ENCODE measurements at regions not wholly inside any gene's neighbourhood (a gene's known extent, or its start where the extent isn't known, plus 50 kb on each side); places are given as distances from the start of the nearest gene placed in this dataset.

GRCh38 chrX:86917959-86918358 lies 599.6 kb upstream of the KLHL4 start:
- 52 to 79% (median 60%) methylated on average over 2 of the region's 2 CpGs for WGBS, 4 donors
- TF ChIP-seq CTCF (IDR thresholded peaks at IDR 0.05): no peak
- no peak for TF ChIP-seq POLR2A (IDR thresholded peaks at IDR 0.05)
- intact Hi-C loops (cut with DNase I): no loop called here
- H3K9me3 ChIP-seq: no peaks in the 10 kb centered on the region
- H3K4me3 ChIP-seq: no peak overlapping the region
- DNase-seq (no peak), ATAC-seq (no peak)
- H3K36me3 ChIP-seq: no peaks in the 10 kb centered on the region
- H3K27ac ChIP-seq: no peak overlapping the region
- H3K4me1 ChIP-seq: no peaks in the 10 kb centered on the region
- H3K27me3 ChIP-seq: no peaks in the 10 kb centered on the region

- TF ChIP-seq POLR2A (IDR thresholded peaks at IDR 0.05): no peak
- TF ChIP-seq CTCF (IDR thresholded peaks at IDR 0.05): no peak
- DNase-seq (no peak), ATAC-seq (no peak)
- no peaks in the 10 kb centered on the region for H3K27me3 ChIP-seq
- peaks cover 0 to 12% (median 0%) of the 10 kb centered on the region in 12 donors for H3K9me3 ChIP-seq
- 47 to 55% (median 50%) methylated on average over 1 of the region's 1 CpG for WGBS, 4 donors
- H3K36me3 ChIP-seq: no peaks in the 10 kb centered on the region
- intact Hi-C loops (cut with DNase I): no loop called here
- H3K27ac ChIP-seq: no peak overlapping the region
- H3K4me1 ChIP-seq: no peaks in the 10 kb centered on the region
- H3K4me3 ChIP-seq: no peak overlapping the region
These were observed 587.2 kb upstream of the KLHL4 start for GRCh38 chrX:86930419-86930818.

GRCh38 chrX:86935988-86936387 lies 581.6 kb upstream of the KLHL4 start:
- no peak for DNase-seq
- no peak overlapping the region for H3K4me3 ChIP-seq
- no peak overlapping the region for H3K27ac ChIP-seq
- intact Hi-C loops (cut with DNase I): no loop called here
- H3K4me1 ChIP-seq: no peaks in the 10 kb centered on the region
- H3K27me3 ChIP-seq: no peaks in the 10 kb centered on the region
- no peaks in the 10 kb centered on the region for H3K36me3 ChIP-seq
- peaks cover 0 to 12% (median 0%) of the 10 kb centered on the region in 12 donors for H3K9me3 ChIP-seq
- WGBS, 4 donors: 79 to 89% (median 84%) methylated on average over 5 of the region's 5 CpGs
- TF ChIP-seq CTCF (IDR thresholded peaks at IDR 0.05): no peak
- TF ChIP-seq POLR2A (IDR thresholded peaks at IDR 0.05): no peak
- no peak for ATAC-seq

- 4 to 6% (median 4%) methylated on average over 1 of the region's 1 CpG for WGBS, 4 donors
These were observed 571.0 kb upstream of the KLHL4 start for GRCh38 chrX:86946569-86946968.

More at GRCh38 chrX:86946569-86946968, 571.0 kb upstream of the KLHL4 start:
- ATAC-seq (no peak), DNase-seq (no peak)
- Histone ChIP-seq H3K9me3 (no peaks in the 10 kb centered on the region), H3K27ac (no peak overlapping the region), H3K27me3 (no peaks in the 10 kb centered on the region), H3K4me1 (no peaks in the 10 kb centered on the region), H3K36me3 (no peaks in the 10 kb centered on the region), H3K4me3 (no peak overlapping the region)
- TF ChIP-seq POLR2A (IDR thresholded peaks at IDR 0.05): no peak
- peak in 10 of 12 donors; percentile 17 to 44 (median 32) for TF ChIP-seq CTCF (IDR thresholded peaks at IDR 0.05)
- intact Hi-C loops (cut with DNase I): loop anchor here in 2 of 10 donors (10.0 kb wide), 1 partner anchor 142 kb away; no protein-coding TSS in a partner anchor

Data from heart left ventricle (tissue), 16 donors.